ENCODE measurements at regions not wholly inside any gene's neighbourhood (a gene's known extent, or its start where the extent isn't known, plus 50 kb on each side); places are given as distances from the start of the nearest gene placed in this dataset.

DNA sequence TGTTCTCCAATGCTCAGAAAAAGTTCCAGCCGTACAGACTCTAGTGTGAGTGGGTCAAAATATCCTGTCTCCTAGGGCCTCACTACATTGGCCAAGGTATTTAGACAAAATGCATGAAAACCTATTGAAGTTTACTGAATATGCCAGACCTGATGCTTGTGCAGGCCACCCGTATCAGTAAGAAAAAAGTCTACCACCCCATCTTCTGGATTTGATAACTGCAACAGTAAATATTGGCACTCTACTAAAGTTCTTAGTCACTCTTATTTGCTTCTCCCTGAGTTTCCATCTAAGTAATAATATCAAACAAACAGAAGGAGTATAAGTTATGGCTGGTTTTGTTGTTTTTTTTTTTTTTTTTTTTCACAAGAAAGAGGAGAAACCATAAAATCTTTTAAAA, 627.7 kb upstream of the KLF4 start:
- DNase-seq (ENCODE audit: low spot score) (no peak), FAIRE-seq (no peak)

DNA sequence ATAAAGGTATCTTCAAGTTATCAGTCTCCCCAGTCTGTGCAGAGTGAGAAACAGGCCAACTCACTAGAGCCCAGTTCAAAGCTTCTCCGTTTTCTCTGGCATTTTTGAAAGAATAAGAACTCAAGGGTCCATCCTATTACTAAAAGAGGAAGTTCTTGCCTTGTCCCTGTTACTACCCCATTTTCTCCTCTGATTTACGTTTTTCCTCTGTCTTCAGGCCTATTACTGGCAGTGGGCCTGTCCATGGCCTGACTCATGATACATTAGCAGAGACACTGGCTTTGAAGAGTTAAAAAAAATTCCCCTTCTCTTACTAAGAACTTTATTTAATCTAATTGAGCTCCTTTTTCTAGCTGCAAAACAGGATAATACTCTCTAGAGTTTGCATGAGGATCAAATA, 624.0 kb upstream of the KLF4 start:
- DNase-seq (ENCODE audit: low spot score) (no peak), FAIRE-seq (no peak)

DNA sequence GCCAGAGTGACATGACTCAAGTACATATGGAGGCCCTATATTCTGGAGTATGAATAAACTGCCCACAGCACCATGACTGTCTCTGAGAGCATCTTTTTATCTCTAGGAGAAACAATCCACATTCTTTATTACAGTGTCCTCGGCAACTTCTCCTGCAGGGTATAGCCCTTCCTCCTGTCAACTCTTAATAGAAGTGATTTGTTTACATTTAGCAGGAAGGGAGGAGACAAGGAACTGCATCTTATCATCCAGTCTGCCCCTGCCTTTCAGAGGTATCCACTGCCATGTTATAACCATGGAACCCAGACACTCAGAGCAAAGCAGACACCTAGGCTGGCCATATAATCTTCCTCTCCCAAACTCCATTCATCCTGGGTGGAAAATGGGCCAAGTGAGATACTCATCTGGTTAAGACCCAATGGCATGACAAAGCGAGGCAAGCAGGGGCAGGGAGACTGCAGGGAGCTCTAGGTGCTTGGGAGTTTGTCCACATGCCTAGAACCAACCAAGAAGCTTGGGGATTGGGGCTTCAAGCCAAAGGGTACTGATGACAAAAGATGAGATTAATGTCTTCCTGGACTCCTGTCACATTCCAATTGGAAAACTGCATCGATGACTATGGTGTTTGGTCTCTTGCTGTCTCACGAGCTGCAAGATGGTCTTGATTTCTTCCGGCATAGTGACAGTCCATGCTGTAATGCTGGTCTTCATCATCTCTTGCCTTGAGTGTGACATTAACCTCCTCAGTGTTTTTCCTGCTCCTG, 620.5 kb upstream of the KLF4 start:
- DNase-seq (ENCODE audit: low spot score) (no peak), FAIRE-seq (no peak)

- no peak for DNase-seq (ENCODE audit: low spot score)
- no peak for FAIRE-seq
These were observed 619.4 kb upstream of the KLF4 start for GRCh38 chr9:108108852-108109448.

DNA sequence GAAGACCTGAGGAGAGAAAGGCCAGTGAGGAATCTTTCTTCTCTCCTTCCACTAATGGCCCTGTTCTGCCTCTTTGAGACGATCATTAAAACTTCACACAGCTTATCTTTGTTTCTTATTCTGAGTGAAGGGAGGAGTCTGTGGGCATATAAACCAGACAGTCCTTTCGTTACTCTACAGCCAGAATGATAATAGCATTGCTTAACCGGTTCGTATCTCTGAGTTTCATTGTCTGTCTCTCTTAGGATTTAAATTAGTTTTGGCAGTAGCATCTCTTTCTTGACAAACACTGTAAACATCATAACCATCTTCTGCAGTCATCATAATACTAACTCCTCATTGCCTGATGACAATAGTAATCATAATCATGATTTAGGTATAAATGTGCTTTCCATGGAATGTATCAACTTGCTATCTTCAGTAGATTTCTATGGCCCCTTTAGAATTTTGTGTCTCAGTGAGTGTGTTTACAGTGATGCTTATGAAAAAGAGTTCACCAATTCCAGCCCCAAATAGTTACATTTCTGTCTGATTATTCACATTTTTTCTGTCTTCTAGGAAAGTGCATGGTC, 618.8 kb upstream of the KLF4 start:
- DNase-seq (ENCODE audit: low spot score) (no peak), FAIRE-seq (no peak)

- no peak for DNase-seq (ENCODE audit: low spot score)
- FAIRE-seq = no peak
These were observed 616.3 kb upstream of the KLF4 start for GRCh38 chr9:108105885-108106284.

DNA sequence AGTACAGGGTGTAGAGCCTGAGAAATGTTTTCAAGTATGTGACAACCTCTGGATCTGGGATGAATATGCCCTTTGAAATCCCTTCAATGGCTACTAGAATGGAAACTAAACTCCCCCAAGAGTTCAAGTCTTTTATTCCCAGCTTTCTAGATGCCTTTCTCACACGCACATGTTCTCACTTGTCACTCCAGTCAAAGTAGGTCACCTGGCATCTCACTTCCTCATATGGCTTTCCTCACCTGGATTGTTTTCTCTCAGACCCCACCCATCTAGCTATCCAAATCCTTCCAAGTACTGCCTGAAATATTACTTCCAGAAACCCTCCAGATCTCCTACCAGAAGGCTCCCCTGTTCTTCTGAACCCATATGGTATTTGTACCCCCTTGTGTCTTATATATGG, 615.4 kb upstream of the KLF4 start:
- no peak for FAIRE-seq
- no peak for DNase-seq (ENCODE audit: low spot score)

DNA sequence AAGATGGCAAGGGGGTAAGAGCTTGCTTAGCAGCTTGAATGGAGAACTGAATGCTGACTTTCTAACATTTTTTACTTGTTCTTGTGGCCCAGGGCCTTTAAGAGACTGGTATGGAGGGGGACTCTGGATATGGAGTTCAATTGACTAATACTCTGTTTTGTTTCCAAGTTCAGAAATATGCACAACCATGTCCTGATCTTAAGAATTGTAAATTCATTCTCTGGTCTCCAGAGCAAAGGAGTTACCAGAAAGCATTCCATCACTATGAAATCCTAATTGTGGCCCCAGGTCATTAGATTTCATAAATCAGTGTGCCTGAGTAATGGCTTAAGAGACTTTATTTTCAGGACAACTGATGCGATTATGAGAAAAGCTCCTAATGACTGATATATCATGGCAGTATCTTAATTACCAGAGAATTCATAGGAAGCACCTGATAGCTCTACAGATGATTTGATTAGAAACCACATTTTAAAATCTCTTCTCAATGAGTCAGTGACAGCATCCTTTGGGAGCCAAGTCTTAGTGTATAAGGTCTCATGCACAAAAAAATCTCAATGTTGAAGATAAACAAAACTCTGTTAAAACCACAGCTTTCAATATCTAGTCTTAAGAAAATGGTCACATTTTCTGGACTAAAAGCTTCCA, 613.6 kb upstream of the KLF4 start:
- no peak for FAIRE-seq
- DNase-seq (ENCODE audit: low spot score) = no peak

DNA sequence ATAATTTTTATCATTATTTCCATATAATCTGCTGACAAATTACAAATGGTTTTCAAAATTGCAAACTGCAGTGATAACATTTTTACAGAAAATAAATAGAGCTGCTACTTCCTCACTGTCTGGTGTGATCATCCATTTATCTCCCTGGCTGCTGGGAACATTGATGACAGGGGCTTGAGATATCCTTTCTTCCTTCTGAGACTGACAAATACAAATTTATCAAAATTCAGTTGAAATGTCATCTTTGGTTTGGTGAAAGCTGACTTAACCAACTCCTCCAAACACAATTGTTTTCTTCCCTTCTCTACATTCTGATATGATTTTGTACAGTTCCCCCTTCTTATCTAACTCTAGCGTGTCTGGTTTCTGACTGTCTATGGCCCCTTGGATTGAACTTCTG, 611.8 kb upstream of the KLF4 start:
- FAIRE-seq = no peak
- DNase-seq (ENCODE audit: low spot score) = no peak

GRCh38 chr9:108100571-108100970, 611.0 kb upstream of the KLF4 start:
- DNase-seq (ENCODE audit: low spot score) (no peak), FAIRE-seq (no peak)

DNA sequence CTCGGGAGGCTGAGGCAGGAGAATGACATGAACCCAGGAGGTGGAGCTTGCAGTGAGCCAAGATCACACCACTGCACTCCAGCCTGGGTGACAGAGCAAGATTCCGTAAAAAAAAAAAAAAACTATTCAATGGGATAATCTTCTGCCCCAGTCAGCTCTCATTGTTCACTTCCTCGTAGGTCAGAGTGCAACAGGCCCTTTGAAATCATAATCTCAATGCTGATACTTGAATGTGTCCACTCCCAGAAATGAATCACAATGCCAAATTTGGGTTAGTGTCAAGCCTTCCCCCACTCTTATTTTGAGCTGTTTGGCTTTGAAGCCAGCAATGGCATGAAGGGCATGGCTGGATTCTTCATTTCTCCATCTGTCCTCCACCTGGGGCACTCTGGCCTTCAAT, 610.3 kb upstream of the KLF4 start:
- DNase-seq (ENCODE audit: low spot score) (no peak), FAIRE-seq (no peak)

DNA sequence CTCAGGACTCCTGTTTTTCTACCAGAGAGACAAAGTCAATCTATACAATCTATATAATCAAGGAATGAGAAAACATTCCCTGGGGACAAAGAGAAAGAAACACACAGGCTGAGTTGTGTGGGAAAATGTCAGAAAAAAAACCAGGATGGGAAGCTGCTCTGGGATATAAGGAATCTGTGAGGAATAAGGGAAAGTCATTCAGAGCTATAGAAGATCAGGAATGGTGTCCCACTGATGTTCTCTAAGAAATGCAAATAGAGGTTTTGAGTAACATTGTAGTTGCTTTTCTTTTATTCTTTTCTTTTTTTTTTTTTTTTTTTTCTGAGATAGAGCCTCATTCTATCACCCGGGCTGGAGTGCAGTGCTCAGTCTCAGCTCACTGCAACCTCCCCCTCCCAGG, 605.9 kb upstream of the KLF4 start:
- DNase-seq (ENCODE audit: low spot score) (no peak), FAIRE-seq (no peak)

DNA sequence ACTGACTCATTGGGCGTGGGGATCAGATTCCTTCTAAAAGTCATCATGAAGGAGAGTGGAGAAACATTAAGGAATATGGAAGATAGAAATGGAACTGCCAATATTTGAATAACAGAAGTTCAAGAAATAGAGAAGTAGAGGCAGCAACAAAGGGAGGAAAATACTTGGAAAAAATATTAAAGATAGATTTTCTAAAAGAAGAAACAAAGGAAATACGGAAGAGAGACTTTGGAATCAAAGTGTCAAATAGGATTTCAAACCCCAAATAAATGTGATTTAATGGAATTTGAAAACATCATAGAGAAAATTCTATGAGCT, 605.1 kb upstream of the KLF4 start:
- FAIRE-seq = no peak
- DNase-seq (ENCODE audit: low spot score) = no peak

DNA sequence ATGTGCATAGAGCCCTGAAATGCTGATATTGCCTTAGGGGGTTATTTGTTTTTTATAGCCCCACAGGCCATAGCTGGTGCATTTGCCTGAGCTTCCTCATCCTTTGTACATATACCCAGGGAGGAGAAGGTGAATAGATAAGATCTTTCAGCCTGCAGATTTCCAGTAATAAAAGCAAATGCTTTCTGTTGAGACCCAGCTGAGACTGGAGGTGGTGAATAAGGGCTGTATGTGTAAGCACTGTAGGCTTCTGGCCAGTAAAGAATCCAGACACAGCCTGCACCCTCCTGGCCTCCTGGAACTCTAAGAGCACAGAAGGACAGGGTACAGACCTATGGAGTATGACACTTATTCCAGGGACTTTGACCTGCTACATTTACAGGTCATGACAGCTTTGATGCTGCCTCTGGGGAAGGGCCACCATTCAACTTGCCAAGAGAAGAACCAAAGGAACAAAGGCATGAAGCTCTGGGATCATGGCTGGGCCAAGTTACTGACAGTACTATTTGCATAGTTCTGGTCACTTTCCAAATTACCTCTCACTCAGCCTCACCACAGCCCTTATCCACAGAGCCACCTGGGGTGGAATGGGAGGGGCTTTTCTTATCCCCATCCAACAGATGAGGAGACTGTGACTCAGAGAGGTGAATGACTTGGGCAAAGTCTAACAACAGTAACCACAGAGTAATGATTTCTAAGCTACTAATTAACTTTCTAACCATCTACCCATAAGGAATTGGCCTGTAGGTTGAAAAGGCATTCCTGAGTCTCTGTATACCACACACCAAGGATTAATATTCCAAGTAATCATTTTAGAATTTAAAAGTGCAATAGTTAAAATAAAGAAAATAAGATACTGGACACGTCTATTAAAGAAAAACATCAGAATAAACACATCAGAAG, 604.5 kb upstream of the KLF4 start:
- DNase-seq (ENCODE audit: low spot score) (peak; percentile 58), FAIRE-seq (no peak)

DNA sequence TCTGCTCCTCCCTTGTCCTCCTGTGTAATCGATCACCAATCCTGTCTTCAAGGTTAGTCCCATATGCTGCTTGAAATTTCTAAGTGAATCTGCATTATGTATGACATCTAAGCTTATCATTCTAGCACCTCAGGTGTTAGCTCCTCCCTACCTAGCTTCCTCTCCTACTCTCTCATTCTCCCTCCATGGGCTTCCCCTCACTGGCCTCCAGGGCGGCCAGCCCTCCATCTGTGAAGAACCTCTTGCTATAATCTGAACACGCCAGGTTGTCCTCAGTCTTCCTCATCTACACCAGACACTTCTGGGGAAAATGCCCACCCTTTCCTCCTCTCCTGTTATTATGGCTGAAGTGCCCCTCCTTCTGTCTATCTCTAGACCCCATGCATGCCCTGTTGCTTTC, 599.3 kb upstream of the KLF4 start:
- FAIRE-seq (no peak), DNase-seq (ENCODE audit: low spot score) (no peak)

- no peak for DNase-seq (ENCODE audit: low spot score)
- no peak for FAIRE-seq
These were observed 598.2 kb upstream of the KLF4 start for GRCh38 chr9:108087781-108088180.

DNA sequence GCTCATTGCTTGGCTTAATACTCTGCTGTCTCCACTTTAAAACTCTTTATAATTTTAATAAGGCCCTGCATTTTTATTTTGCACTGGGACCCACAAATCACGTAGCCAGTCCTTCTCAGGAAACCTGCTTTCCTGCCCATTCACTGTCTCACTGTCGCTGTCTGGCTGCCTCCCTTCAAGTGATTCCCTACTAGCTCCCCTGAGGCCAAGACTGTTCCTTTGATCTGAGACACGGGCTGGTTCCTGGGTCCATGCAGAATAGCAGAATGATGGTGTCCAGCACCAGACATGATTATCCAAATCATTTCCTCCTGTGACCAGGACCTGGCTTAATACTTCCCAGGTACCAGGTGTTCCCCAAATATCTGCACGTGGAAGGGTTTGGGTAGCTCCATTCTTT, 597.1 kb upstream of the KLF4 start:
- FAIRE-seq = no peak
- no peak for DNase-seq (ENCODE audit: low spot score)

DNA sequence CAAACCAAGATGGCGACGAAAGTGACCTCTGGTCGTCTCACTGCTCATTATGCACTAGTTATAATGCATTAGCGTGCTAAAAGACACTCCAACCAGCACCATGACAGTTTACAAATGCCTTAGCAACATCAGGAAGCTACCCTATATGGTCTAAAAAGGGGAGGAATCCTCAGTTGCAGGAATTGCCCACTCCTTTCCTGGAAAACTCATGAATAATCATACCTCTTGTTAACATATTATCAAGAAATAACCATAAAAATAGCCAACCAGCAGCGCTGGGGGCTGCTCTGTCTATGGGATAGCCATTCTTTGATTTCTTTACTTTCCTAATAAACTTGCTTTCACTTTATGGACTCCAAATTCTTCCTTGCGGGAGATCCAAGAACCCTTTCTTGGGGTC, 595.7 kb upstream of the KLF4 start:
- FAIRE-seq (no peak), DNase-seq (ENCODE audit: low spot score) (no peak)

GRCh38 chr9:108083796-108084352, 594.3 kb upstream of the KLF4 start:
- DNase-seq (ENCODE audit: low spot score) = no peak

GRCh38 chr9:108083160-108083750, 593.7 kb upstream of the KLF4 start:
- no peak for DNase-seq (ENCODE audit: low spot score)
- no peak for FAIRE-seq

More at GRCh38 chr9:108083796-108084352, 594.3 kb upstream of the KLF4 start:
- FAIRE-seq = no peak

- DNase-seq (ENCODE audit: low spot score) (no peak), FAIRE-seq (no peak)
These were observed 591.5 kb upstream of the KLF4 start for GRCh38 chr9:108081112-108081511.

Data from urothelium cell line (cell line).